HG03432 (cell line): ENCODE measurements at regions not wholly inside any gene's neighbourhood (a gene's known extent, or its start where the extent isn't known, plus 50 kb on each side); places are given as distances from the start of the nearest gene placed in this dataset.
"Not testable (repeated sequence)": the region's sequence is repeated elsewhere in the genome, so short reads cannot be mapped to it uniquely, and the experiment has no call there.

Experiments used
- ATAC-seq: cut with Tn5 transposase; IDR thresholded peaks from one replicate; pipeline ENCODE4 v1.9.1; 2021; ENCODE audit warnings: mild to moderate bottlenecking, moderate library complexity; ENCODE audit not compliant: unreplicated experiment

GRCh38 chr7:150096213-150096994, 222.6 kb downstream of the ATP6V0E2 start:
- not testable (repeated sequence) for ATAC-seq

- ATAC-seq = not testable (repeated sequence)
These were observed 224.6 kb upstream of the LRRC61 start for GRCh38 chr7:150098592-150098991.

- ATAC-seq = not testable (repeated sequence)
These were observed 221.9 kb upstream of the LRRC61 start for GRCh38 chr7:150101282-150101681.

GRCh38 chr7:150107283-150107682, 215.9 kb upstream of the LRRC61 start:
- not testable (repeated sequence) for ATAC-seq

- not testable (repeated sequence) for ATAC-seq
These were observed 212.8 kb upstream of the LRRC61 start for GRCh38 chr7:150110375-150110820.

DNA sequence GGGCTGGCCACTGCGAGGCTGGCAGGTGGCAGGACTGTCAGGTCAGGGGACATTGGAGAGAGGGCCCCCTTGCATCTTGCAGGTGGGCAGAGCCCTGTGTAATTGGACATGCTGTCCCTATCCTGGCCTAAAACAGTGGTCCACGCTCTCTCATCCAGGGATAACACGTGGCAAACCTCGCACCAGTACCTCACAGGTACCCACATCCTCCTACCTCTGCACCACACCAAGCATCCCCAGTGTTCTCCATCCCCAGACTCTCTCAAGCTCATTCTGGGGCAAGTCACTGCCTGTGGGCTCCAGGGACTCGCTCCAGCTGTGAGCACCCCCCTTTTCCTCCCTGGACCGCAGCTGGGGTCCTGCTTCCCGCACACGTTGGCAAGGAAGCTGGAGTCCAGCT, 212.3 kb upstream of the LRRC61 start:
- not testable (repeated sequence) for ATAC-seq

DNA sequence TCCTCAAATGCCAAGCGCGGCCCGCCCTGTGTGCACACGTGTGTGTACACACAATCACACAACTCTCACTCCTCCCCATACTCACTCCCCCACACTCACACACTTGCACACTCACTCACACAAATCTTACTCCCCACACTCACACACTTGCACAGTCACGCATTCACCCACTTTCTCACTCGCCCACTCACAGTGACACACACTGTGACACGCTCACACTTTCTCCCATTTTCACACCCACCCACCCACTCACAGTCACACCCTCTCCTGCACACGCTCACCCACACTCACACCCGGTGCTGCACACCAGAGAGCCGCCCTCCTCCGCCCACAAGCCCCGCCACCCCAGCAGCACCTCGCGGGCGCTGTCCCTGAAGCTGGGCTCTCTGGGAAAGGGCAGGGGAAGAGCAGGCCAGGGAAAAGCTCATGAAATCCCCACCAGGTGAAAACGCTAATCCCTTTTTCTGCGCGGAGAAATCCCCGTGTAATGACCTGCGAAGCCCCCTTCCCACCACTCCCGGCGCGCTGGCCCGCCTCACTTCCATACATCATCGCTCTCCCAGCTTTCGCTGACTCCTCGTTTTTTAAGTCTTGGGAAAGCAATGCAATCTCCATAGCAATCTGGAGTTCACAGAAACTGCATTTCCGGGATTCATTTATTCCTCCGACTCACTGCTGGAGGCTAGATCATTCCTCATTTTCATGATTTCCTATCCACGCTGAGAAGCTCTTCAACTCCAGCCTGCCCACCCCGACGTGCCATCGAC, 211.6 kb upstream of the LRRC61 start:
- ATAC-seq = not testable (repeated sequence)

DNA sequence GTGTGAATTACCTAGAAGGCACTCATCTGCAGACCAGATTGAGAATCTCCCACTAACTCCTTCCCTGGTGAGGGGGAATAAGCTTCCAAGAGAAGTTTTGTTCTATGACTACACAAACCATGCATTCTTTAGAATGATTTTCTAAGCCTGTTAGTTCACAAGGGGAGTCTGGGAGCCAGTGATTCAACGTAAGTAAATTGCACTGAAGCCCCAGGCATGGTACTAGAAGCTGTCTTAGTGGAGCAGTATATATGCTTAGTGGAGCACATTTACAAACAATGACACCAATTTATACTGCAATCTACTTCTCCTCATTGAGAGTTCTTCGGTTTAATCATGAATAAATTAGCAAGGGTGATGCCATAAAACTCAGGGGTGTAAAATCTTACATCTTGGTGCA, 209.9 kb upstream of the LRRC61 start:
- ATAC-seq = not testable (repeated sequence)

DNA sequence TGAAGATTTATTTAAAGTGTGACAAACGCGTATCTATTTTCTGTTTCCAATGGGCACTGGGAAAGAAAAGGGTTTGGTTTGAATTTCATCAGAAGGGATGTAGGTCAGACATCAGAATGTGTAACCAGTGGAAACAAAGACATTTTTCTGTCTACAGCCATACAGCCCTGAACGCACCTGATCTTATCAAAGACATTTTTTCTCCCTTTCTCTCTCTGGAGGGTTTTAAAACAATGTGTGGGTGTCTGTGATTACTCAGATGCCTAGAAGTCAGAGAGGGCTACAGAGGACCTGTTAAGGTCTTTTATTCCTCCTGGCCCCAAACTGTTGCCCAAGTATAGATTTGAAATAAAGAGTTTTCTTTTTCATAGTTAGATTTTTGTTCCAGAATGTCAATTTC, 208.6 kb upstream of the LRRC61 start:
- not testable (repeated sequence) for ATAC-seq

DNA sequence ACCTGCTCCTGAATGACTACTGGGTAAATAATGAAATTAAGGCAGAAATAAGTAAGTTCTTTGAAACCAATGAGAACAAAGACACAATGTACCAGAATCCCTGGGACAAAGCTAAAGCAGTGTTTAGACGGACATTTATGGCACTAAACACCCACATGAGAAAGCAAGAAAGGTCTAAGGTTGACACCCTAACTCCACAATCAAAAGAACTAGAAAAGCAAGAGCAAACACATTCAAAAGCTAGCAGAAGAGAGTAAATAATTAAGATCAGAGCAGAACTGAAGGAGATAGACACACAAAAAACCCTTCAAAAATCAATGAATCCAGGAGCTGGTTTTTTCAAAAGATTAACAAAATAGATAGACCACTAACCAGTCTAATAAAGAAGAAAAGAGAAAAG, 203.2 kb upstream of the LRRC61 start:
- not testable (repeated sequence) for ATAC-seq

DNA sequence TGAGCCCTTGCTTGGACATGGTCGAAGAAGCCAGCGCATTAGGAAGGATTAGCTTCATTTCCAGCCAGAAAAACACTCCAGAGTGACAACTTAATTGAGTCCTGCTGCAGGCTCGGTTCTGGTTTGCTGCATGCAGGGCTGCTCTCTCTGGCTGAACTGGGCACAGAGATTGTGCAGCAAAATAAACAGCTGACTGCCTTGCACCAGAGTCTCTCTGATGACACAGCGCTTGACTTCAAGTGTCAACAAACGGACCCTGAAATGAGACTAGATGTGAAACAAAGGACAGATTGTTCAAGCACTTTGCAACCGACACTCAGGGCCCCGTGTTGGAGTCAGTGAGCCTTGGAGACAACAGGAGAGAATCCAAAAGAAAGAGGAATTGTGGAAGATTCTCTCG, 197.3 kb upstream of the LRRC61 start:
- ATAC-seq = not testable (repeated sequence)

- not testable (repeated sequence) for ATAC-seq
These were observed 188.7 kb upstream of the LRRC61 start for GRCh38 chr7:150134451-150134850.

- not testable (repeated sequence) for ATAC-seq
These were observed 187.4 kb upstream of the LRRC61 start for GRCh38 chr7:150135620-150136190.

DNA sequence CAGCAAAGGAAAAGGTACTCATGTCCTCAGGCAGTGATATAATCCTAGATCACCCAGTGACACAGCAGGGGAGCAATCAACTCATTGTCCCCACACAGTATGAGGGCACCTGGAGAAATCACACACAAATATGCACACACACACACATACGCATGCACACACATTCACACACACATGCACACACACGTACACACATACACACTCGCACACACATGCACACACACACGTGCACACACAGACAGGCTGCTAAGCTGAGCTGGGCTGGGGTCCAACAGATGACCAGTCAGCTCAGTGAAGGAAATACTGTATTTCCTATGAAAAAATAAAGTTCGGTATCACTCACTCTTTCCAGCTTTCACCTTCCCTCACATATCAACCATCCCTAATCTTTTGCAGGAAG, 183.3 kb upstream of the LRRC61 start:
- ATAC-seq = not testable (repeated sequence)

- not testable (repeated sequence) for ATAC-seq
These were observed 181.4 kb upstream of the LRRC61 start for GRCh38 chr7:150141525-150142345.

GRCh38 chr7:150146124-150146523, 177.0 kb upstream of the LRRC61 start:
- ATAC-seq = not testable (repeated sequence)

- not testable (repeated sequence) for ATAC-seq
These were observed 175.6 kb upstream of the LRRC61 start for GRCh38 chr7:150147524-150147923.

DNA sequence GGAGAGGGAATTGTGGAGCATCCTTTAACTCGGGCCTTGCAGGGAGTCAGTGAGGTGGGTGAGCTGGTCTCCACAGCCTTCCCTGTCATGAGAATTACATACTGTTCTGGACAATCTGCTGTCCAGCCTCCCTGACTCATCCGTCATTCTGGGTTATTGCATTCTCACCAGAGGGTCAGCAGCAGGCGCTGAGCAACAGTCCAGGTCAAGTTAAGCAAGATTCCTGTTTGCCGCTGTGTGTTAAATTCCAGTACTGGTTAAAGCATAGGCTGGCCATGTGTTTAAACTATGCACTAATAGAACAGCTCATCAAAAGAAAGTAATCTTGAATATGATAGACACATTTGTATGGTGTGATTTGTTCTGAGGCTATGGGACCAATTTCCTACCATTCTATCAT, 167.1 kb upstream of the LRRC61 start:
- ATAC-seq = not testable (repeated sequence)

GRCh38 chr7:150158696-150159095, 164.5 kb upstream of the LRRC61 start:
- not testable (repeated sequence) for ATAC-seq

DNA sequence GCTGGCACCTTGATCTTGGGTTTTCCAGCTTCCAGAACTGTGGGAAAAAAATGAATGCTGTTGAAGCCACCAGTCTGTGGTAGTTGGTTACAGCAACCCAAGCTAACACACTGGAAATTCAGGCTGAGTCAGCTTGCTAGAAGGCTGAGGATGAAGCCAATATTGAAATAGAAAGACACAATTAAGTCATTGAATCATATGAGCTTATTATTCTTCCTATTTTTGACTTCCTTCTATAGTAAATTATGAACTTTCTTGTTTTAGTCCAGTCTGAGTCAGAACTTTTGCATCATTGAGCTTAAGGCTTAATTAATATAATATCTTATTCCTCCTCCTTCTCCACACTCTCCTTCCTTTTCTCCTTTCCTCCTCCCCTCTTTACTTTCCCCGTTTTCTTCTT, 153.6 kb upstream of the LRRC61 start:
- ATAC-seq = not testable (repeated sequence)
